ENCODE measurements at regions not wholly inside any gene's neighbourhood (a gene's known extent, or its start where the extent isn't known, plus 50 kb on each side); places are given as distances from the start of the nearest gene placed in this dataset.

DNA sequence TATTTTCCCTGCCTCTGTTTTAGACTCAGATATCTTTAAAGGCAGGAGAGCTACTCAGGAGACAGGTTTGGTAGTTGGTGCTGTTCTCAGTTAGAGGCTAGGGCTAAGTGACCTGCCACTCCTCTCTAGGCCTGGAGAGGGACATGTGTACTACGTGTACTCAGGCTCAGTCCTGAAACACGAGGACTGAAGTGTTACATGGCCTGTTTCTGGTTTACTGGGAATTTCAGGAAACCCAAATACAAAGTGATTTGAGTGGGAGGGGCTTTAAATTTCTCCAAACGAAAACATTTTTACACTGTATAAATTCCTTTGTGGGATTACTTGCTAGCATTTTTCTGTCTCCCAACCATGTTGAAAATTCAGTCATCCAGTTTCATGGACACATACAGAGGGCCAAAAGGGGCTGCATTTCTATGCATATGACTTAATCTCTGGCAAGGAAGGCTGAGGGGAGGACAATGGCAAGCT lies 343.3 kb downstream of the CYP26B1 start:
- no peak for DNase-seq

DNA sequence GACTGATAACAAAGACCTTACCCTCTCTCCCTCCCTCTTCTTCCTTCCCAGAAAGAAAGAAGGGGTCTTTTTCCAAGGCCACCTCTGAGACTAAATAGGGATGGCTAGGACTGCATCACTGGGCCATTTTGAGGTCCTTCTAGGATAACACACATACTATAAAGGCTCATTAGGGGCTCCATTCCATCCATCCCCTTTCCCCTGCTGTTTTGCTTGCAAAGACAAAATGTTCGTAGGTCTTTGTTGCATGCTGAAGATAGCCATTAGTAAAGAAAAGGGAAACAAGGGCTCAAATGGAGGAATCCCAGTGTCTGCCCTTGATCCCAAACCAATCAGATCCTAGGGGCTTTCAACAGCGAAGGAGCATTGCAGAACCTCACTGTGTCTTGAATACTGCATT lies 344.3 kb downstream of the CYP26B1 start:
- DNase-seq: no peak

DNA sequence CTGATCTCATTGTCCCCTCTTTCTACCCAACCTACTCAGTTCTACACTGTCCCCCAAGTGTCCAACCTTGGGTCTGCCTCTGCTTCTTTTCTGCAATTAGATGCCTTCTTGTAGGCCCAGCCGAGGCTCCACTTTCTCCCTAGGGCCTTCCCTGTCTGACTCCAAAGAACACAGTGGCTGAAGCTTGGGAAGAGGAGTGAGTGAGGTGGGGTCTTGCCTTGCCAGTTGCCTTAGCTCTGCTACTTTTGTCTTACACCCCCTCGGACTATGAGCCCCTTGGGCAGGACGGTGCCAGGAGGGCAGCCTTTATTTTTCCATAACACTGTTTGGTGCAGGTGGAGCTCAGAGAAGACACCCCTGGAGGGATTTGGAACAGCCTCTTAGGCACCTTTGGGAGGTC lies 345.1 kb downstream of the CYP26B1 start:
- DNase-seq: no peak

DNA sequence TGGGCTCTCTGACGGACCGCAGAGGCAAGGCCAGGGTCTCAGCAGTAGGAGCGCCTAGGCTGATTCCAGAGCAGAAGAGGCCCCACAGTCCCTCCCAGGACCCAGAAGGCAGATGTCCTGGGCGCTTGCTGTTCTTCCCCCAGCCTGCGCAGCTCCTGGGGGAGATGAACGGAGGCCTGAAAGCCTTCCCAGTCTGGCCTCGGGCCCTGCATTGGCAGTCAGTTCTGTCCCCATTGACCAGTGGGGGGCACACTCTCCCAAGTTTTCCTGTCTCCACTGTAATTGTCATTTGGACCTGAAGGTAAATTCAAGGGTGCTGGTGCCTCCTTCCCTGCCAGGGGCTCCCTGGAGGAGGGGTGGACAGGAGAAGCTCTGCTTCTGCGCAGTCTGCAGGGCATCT lies 345.7 kb downstream of the CYP26B1 start:
- peak; percentile 57 for DNase-seq

DNA sequence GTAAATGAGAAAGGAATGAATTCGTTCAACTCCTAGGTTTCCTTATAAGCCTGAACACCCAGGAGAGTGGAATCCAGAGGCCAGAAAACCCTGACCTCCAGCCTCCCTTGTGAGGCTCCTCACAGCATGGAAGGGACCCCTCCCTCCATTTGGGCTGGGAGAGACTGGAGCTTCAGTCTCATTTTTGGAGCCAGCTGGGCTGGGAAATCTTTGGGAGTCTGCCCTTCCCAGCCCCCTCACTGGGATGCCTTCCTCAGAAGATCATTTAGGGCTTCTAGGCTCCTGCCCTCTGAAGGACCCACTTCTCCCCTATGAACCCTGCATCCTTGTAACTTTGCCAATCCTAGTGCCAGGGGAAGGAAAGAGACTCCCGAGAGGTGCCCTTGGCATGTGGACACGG lies 346.1 kb downstream of the CYP26B1 start:
- DNase-seq: no peak

DNA sequence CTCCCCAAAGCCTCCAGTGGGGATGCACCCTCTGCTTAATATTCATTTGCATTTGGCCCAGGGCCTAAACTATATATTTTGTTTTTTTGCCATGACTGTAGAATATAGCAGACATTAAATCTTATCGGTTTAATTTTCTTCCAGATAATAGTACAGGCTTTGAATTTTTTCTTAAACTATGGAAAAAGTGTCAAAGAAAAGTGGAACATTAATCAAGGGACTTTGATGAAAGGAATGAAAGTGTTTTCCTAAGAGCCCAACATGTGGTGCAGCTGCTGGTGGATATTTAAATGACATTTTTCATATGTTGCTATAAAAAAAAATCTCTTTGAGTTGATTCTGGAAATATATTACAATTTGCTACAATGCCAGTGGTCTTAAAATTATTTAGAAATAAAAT lies 346.8 kb downstream of the CYP26B1 start:
- no peak for DNase-seq

DNA sequence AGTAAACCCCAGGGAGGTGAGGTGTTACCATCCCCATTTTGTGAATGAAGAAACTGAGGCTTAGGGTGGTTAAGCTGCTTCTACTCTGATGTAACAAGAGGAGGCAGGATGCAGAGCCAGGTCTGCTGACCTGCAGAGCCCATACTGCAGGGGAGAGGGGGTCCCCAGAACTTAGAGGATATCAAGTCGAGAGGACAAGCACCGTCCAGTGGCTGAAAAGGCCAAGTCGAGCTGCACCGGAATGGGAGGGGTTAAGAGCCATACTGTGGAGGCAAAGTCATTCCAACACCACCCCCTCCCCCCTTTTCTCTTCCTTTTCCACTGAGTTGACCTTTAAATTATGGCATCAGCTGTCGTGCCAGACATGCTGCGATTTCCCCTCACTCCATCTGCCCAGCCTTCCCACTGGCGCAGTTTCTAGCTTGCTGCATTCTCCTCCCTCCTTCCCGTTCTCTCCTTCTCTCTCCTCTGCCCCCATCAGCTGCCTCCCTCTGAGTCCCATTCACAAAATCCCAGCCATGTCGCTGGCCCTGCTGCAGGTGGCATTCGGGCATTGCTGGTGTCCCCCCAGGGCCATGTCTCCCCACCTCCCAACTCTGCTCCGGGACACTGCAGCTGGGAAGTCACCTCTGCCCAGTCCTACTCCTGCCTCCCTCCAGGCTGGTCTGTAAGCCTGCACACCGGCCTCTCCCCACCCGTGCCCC lies 346.9 kb downstream of the DYSF start:
- no peak for DNase-seq

DNA sequence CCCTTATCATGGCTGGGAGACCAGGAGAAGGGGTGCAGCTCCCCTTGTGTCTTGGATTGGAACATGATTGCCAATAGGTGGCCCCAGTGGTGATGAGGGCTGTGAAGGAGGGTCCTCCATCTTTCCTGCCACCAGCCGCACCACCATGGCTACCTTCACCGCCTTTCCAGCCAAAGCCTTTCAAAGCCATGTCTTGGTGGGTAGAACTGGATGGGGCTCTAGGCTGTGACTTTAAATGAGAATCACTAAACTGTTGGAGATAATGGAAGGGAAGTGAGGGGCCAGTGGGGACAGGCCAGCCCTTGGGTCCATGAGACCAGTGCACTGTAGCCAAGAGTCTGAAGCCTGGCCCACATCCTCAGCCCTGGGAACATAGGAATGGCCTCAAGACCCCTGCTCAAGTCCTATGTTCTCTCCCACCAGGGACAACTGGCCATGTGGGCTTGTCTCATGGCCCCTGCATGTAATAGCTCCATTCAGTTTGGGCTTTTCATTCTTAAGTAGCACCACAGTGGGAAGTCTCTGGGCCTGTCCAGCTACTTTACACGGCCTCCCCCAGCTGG lies 345.7 kb downstream of the DYSF start:
- DNase-seq: no peak

DNA sequence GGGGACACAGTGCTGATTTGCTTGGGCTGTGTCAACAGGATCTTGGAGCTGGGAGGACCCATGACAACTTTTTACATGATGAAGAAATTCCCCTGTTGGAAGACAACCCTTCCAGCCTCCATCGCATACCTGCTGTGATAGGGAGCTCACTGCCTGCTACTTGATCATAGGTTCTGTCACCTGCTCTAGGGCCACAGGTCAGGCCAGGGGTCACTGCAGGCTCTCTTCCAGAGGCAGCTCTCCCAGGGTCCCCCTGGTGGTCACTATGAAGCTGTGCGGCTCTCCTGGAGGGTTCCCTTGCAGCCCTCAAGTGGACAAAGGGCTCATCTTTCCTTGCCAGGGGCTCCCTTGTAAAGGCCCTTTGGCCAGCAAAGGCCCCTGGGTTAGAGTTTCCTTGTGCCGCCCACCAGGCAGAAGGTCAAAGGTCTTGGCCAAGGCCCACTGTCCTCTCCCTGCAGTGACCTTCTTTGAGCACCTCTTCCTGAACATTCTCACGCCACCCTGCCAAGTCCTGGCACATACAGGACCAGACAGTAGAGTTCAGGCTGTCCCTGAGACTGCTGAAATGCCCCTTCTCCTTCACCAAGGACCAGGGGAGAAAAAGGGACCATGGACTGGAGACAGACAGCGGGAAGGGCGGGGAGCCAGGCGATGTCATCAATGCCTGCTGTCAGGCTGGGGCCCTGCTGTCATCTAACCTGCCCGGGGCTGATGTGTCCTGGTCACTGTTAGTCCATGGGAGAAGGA lies 345.1 kb downstream of the DYSF start:
- DNase-seq: peak; percentile 73

DNA sequence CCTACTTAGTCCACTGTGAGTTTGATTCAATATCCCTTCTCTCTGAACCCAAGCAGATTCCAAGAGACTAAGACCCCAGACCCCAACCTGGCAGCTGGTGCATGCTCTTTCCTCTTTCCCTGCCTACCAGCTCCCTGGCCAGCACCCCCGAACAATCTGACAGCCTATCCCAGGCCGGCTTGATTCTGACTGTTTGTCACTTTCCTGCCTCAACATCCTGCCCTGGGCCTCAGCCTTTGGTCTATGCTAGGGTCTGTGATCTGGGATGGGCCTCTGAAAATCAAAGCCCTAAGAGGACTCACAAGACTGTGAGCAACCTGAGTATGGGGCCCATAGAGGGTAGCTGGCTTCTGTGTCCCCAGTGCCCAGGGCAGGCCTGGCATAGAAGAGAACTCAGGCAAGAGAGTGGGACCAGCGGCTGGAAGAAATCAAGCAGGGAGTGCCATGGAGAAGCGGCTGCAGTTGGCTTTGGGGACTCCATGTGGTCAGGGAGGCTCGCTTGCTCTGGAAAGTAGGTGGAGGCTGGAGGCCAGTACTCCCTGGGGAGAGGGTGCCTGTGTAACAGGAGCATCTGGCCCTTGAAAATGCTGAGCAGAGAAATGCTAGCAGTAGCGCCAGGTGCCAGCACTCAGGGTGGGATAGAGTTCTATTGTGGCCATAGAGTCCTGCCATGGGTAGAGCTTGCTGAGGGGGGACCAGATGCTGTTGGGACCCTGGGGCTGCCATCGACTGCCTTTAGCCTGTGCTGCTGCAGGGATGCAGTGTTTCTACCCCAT lies 343.9 kb downstream of the DYSF start:
- DNase-seq: no peak

DNA sequence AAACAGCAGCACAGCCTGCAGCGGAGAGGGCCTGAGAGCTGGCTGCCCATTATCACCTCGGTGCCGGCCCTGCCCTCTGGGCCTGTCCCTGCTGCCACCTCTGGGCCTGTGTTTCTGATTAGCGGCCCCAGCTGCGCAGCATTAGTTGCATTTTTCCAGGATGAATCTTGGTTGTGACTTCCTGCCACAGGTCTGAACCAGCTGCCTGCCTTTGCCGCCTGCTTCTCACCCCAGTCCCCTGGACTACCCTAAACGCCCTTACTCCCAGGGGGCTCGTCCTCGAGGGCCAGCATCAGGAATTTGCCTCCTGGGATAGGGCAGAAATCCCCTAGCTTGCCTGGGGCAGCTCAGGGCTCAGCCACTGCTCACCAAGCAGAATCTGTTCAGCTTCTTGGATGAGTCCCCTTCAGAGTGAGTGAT lies 342.8 kb downstream of the DYSF start:
- no peak for DNase-seq

DNA sequence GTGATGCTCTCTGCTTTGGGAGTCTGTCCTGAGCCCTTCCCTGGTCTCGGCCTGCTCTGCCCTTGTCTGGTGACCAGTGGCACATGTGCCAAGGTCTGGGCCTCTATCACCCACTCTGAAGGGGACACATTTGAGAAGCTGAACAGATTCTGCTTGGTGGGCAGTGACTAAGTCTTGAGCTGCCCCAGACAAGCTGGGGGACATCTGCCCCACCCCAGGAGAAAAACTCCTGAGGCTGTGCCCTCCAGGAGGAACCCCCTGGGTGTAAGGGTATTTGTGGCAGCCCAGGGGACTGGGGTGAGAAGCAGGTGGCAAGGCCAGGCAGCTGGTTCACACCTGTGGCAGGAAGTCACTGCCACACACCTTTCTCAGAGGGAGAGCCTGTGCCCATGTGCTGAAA lies 342.1 kb downstream of the DYSF start:
- no peak for DNase-seq

DNA sequence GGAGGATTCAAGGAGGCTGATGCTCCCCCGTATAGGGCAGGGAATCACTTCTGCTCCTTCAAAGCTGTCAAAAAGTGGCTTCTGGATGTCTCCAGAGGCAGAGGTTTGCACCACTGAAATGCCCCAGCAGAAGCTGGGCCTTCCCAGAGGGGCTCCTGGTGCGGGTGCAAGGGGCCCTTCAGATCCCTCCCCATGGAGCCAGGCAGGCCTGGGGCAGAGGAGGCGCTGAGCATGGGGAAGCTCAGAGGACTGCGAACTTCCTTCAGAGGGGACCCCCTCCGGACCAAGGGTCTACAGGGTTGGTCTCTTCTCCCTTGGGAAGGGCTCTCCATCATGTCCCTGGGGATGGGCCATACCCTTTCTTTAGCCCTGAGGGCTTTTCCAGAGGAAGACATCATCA lies 341.2 kb downstream of the DYSF start:
- no peak for DNase-seq

DNA sequence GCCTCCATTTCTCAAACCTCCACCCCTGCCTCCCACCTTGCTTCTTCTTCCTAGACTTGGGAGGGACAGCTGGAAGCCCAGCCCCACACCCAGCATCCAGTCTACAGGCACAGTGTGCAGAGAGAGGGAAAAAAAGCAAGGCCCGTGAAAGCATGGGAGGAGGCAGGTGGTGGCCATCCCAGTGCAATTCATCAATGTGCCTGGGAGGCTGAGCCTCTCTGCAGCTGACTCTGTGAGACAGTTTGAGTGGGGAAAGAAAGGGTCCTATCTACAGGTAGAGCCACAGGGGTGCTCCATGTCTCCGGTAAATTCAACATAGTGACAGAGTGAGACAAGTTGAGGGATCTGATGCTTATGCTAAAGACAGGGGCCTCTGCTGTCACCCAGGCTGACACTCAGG lies 340.6 kb downstream of the DYSF start:
- no peak for DNase-seq

DNA sequence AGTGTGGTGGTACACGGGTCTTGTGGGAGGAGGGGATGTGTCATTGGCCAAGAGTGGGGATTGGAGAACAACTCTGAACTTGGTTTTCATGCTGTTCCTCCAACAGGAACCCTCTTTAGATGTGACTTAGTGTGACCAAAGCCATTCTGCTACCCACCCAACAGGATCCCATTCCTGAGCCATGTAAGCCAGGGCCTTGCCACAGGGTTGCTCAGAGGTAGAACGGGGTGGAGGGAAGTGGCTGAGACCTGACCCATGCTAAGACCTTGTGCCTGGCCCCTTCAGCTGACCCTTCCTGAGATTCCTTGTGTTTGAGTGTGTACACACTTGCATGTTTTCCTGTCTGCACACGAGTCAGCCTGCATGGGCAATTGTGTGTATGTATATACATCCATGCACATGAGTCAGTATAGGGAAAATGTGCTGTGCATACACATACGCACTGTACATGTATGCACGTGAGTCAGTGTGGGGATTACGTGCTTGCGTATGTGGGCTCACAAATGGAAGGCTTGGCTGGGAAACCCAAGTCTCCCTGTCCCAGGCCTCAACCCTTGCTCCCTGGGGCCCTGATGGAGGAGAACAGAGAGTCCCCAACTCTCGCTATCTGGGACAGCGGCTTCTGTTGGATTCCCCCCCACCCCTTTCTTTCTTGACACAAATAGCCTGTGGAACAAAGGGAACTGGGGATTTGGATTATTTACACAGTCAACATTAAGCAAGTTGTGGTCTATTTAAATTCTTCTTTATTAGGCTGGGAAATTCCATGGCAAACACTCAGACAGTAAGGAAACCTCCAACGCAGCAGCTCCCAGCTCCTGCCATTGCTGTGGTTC lies 339.8 kb downstream of the DYSF start:
- no peak for DNase-seq

DNA sequence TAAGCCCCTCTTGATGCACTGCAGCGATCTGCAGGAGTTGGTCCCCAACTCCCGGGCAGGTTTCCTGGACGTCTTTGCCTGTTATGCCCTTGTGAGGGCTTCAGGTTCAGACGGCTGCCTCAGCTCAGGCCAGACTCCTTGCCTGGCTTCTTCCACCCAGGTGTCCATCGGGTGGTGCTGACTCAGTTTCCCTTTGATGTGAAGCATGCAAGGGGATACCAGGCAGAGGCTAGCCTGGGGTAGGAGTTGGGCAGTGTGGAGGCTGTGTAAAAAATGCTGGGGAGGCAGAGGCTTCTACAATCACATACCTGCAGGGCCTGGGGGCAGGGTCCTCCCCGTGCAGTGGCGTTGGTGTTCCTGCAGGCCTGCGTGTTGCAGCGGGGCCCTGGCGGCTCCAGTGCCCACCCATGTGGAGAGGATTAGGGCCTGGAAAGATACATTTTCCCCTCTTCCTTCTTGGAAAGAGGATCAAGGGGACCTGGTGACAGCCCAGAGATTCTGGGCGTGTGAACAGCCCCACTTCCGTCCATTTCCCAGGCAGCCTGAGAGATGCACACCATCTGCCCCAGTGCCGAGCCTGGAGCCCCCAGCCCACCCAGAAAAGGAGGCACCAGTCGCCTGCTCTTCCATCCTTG lies 338.3 kb downstream of the DYSF start:
- DNase-seq: no peak

DNA sequence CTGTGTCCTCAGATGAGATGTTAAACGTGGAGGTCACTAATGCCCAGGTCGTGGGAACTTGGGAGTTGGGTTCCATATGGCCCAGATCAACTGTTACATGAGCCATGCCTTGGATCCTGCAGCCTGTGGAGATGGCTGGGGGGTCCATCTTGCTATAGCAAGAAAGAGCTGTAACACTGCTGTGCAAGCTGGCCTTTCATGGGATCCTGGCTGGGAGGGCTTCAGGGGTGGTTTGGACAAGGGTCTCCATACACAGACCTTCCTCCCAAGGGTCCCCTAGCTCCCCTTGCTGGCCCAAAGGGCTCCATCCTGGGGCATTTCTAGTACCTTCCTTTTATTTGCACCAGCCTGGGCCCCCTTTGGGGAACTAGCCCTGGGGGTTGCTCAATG lies 337.7 kb downstream of the DYSF start:
- no peak for DNase-seq

DNA sequence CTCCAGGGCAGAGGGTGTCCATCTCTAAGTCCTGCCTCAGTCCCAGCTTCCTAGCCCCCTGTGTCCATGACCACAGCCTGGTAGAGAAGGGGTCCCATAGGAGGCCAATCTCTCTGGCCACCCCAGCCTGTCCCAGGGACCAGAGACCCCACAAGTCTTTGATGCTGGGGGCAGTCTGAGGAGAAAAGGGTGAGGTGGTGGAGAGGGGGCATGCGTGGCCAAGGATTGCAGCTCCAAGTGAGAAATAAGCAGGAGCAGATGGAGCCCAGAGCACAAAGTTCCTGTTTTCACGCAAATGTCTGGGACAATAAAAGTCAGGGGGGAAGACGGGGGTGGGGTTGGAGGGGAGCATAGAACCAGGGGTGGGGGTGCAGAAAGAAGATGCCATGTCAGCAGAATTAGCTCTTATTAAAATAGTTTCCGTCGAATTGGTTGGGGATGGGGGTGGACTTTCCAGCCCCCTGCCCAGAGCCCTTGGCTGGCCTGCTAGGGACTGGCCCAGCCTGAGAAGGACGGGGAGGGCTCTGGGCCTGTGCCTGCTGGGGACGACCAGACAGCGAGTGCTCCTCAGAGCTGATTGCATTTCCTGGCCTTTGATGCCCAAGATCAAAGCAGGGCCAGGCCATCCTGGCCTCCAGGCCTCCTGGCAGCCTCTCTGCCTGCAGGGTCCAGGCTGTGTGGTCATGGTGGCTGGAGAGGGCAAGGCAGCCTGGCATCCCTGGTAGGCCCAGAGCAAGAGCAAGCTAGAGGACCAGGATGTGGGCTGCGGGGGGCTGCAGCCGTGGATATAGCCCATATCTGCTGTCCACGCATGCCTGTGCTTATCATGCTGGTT lies 337.1 kb downstream of the DYSF start:
- DNase-seq: no peak

DNA sequence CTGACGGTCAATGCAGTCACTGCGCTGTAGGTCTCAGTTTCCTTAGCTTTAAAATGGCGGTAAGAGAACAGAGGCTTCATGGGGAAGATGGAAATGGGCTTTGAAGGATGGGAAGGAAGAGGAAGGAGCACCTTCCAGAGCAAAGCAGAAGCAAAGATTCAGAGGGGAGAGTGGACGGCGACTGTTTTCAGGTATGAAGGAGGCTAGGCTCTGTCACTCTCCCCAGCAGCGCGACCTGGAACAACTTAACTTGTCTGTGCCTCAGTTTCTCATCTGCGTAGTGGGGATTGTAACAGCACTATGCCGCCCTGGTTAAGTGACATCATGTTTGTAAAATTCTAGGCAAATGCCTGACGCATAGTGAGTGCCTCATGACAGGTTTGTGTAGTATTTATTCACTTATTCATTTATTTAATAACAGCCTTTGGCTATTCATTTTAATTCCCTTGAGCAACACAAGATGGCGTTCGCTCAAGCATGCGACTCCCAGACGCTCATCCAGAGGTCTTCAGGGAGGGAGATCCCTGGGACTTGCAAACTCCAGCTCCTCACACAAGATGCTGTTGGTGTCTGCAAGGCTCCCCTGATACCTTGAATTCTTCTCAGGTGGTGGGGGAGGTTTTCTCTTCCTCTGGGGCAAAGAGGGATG lies 336.3 kb downstream of the DYSF start:
- DNase-seq: no peak

DNA sequence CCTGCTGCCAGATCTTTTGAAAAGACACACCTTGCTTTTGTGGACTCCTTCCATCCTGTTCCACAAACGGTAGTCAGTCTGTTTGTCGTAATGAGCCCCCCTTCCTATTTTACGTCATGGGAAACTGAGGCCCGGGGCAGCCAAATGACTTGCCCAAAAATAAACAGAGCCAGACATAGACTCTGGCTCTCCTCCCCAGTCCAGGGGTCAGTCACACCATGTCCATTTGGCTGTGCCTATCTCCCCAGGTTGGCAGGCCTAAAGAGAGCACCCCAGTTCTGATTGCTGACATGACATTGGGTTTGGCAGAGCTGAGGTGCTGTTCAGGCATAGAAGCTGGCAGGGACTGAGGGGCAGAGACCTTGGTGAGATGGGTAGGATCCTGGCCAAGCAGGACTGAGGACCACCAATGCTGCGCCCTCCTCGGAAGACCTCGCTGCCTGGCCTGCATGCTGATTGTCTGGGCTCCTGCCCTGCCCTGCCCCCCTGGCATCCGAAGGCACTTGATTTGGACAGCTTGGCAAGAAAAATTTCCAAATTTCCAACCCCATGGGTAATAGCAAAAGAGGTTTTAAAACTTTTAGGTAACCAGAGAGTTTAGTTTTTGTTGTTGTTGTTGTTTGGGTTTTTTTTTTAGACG lies 335.4 kb downstream of the DYSF start:
- no peak for DNase-seq
